ENCODE measurements at regions not wholly inside any gene's neighbourhood (a gene's known extent, or its start where the extent isn't known, plus 50 kb on each side); places are given as distances from the start of the nearest gene placed in this dataset.

DNA sequence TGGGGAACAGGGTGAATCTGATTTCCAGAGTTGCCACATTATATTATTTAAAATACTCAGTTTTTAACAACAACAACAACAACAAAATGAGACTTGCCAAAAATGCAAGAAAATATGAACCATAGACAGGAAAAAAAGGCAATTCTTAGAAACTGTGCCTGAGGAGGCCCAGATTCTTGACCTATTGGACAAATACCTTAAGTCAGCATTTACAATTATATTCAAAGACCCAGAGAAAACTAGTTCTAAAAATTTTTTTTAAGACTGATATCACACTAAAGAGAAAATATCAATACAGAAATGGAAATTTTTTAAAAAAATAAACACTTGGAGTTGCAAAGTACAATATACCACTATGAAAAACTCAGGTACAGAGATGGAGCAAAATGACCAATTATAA is 152.8 kb upstream of the LYPLAL1 start:
- no peak for DNase-seq (ENCODE audit: low read depth in 4 of 4, low spot score in 3 of 4)

DNA sequence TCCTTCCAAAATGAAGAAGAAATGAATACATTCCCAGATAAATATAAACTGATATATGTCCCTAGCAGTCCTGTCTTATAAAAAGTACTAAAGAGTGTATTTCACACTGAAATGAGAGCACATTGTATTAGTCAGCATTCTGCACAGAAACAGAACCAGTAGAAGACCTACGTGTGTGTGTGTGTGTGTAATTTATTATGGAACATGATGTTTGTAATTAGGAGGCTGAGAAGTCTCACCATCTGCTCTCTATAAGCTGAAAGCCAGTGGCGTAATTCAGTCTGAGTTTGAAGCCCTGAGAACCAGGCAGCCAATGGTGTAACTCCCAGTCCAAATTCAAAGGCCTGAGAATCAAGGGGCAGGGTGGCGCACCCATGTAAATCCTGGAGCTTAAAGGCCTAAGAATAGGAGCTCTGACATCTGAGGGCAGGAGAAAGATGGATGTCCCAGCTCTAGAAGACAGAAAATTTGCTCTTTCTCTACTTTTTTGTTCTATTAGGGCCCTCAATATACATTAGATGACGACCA is 146.5 kb upstream of the LYPLAL1 start:
- DNase-seq (ENCODE audit: low read depth in 4 of 4, low spot score in 3 of 4): no peak

DNA sequence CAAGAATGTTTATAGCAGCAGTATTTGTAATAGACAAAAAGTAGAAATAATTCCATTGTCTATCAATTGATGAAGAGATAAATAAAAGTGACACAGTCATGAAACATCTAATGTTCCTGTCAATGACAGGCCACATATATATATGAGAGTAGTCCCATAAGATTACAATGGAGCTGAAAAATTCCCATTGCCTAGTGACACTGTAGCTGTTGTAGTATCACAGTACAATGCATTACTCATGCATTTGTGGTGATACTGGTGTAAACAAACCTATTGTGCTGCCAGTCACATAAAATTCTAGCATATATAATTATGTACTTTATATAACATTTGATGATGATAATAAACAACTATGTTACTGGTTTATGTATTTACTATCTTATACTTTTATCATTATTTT is 141.9 kb upstream of the LYPLAL1 start:
- no peak for DNase-seq (ENCODE audit: low read depth in 4 of 4, low spot score in 3 of 4)

DNA sequence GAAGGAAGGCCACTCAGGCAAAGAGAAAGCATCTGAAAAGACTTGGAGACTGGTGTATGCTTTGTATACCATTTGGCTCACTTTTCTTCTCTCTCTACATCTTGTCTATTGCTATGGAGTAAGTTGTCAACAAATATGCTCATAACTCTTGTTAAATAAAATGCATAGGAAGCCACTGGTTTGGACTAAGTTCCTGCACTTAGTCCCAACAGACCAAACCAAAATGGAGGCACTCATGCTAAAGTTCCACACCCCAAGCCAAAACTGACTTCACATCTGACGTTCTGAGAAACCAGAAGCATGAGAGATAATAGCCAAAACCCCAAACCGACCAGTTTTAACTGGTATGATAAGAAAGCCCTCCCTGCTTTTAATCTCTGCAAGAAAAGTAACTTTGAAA is 135.3 kb upstream of the LYPLAL1 start:
- DNase-seq (ENCODE audit: low read depth in 4 of 4, low spot score in 3 of 4): no peak

DNA sequence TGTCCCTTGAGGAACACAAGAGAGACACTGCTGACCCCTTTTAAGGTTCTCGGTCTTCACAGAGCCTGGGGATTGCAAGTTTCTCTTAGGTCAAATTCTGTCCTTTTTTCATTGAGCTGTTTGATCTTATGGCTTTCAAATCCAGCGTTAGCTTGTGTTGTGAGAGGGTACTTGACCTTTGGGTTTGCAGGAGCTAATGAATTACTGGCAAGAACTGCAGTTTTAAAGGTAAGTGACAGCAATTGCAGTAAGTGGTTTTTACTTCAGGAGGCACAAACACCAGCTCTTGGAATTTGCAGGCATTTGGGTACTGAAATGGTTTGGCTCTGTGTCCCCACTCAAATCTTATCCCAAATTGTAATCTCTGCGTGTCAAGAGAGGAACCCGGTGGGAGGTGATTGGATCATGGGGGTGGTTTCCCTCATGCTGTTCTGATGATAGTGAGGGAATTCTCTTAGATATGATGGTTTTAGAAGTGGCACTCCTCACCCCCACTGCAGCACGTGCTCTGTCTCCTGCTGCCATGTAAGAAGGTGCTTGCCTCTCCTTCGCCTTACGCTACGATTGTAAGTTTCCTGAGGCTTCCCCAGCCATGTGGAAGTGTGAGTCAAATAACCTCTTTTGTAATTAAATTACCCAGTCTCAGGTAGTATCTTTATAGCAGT is 134.5 kb upstream of the LYPLAL1 start:
- DNase-seq (ENCODE audit: low read depth in 4 of 4, low spot score in 3 of 4): no peak

DNA sequence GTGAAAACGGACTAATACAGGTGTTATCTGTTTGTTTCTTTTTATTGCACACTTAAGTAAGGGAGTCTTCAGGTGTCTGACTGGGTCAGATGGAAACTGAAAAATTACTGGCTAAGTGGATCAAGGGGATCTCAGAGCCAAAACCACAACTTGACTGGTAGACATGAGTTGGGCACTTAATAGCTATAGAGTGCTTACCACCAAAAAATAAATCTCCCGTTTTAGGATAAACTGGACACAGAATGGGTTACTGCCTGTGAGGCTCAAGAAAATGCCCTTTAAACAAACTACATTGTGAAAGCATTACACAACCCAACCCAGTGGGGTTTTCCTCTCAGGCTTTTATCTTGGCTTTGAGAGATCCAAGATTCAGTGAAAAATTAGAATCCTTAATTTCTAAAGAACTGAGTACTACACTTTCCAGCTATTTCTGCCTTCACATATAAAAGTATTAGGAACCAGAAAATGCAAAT is 134.0 kb upstream of the LYPLAL1 start:
- DNase-seq (ENCODE audit: low read depth in 4 of 4, low spot score in 3 of 4): no peak

DNA sequence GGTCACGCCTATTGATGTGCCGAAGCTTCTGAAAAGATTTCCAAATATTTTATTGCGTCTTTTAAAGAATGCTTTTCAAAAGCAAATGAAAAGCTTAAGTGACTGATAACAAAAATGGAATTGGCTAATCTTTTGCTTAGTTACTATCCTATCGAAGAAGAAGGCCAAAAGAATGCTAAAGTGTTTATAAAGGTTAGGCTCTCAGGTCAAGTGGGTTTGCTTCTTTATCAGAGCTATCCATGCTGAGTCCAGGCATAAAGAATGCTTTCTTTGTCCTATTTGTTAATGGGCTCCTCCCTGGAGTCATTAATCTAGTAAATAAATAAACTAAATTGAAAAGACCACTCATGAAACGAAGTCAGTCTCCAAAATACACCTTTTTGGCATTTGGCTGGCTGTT is 133.4 kb upstream of the LYPLAL1 start:
- DNase-seq (ENCODE audit: low read depth in 4 of 4, low spot score in 3 of 4): no peak

DNA sequence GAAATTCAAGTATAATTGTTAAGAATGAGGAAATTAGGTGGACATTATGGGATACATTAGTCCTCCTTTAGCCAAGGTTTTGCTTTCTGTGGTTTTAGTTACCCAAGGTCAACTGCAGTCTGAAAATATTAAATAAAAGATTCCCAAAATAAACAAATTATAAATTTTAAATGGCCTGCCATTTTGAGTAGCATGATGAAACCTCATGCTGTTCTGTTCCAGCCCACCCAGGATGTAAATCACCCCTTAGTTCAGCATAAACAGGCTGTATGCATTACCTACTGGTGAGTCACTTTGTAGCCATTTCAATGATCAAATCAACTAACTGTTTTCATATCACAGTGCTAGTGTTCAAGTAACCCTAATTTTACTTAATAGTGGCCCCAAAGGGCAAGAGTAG is 132.5 kb upstream of the LYPLAL1 start:
- DNase-seq (ENCODE audit: low read depth in 4 of 4, low spot score in 3 of 4): no peak

DNA sequence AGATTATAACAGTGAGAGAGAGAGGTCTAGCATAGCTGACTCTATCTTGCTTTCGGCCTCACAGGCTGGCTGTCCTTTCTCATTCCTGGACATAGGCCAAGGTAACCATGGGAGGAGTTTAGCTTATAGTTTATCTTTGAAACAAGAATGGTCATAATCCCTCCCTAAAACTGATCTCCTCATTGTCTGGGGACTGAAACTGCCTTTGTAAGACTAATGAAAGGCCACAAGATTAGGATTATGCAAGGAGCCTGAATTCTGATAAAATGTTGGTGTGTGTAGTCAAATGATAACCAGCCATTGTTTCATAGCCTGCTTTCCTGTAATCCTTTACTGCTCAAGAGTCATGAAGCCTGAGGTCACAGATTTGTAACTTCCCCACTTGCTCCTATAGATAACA is 131.9 kb upstream of the LYPLAL1 start:
- no peak for DNase-seq (ENCODE audit: low read depth in 4 of 4, low spot score in 3 of 4)

DNA sequence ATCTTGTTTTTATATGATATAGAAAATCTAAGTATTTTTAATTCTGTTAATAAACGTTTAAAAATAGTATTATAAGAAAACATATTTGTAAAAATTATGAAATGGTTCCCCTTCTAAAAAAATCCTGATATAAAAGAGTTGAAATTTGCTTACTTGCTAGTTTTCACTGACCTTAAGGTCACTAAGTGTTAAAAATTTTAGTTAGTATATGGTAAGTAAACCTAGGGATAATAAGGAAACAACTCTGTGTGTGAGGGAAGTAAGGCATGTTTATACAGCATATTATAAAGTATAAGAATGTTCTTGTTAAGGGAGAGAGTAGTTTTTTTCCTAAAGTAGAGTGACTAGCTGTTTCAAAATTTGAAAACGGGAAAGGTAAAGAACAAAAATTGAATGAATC is 130.9 kb upstream of the LYPLAL1 start:
- no peak for DNase-seq (ENCODE audit: low read depth in 4 of 4, low spot score in 3 of 4)

DNA sequence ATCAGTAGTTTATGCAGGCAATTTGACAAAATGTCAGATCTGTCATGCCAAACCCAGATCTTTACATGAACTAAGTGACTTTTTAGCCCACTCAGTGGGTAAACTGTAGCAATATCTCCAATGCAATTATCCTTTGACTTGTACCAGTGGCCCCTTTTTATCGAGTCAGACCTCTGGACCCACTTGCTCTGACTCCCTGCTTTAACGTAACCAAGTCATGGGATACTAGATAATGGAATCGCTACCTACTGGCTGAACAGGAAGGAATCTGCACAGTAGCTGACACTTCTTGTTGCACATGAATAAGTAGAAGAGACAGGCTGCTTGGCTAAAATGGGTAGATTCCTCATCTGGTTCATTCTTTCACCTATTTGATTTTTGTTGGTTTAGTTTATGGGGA is 128.4 kb upstream of the LYPLAL1 start:
- DNase-seq (ENCODE audit: low read depth in 4 of 4, low spot score in 3 of 4): no peak

DNA sequence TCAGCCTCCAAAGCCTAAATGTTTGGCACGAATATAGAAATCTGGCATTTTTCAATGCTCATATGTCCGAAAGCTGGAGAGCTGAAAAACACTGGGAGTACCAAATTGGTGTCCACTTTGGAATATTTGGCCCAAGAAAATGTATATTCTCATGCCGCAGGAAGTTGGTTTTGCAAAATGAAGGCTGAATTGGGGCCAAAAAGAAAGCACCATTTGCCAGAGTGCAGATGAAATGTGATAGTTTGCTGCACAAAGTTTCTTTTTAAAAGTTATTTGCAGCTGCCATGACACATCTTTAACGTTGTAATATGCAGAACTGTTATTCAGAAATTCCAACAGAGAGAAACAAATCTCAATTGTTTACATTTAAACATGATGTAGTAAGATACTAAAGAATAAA is 124.2 kb upstream of the LYPLAL1 start:
- no peak for DNase-seq (ENCODE audit: low read depth in 4 of 4, low spot score in 3 of 4)

DNA sequence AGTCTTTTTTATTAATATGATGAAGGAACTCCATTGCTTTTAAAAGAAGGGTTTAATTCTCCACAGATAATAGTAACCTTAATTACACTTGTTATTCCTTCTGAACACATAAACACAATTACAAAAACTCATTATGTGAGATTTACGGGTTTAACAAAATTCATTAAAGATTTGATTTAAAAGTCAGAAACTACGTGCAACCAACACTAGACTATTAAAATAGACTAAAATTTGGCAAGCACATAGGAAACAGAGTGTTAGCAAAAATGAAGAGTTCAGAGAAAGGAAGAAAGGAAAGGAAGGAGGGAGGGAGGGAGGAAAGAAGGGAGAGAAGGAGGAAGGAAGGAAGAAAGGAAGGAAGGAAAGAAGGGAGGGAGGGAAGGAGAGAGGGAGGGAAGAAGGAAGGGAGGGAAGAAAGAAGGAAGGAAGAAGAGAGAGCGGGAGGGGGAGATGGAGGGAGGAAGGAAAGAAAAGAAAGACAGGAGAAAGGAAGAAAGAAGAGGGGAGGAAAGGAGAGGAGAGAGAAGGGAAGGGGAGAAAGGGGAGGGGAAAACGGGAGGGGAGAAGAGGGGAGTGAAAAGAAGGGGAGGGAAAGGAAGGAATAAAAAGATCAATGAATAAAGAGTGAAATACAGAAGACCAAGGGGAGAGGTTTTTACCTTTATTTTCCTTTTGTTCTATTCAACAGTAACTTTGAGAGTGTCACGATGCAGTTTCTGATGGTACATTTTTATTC is 123.4 kb upstream of the LYPLAL1 start:
- DNase-seq (ENCODE audit: low read depth in 4 of 4, low spot score in 3 of 4): no peak

DNA sequence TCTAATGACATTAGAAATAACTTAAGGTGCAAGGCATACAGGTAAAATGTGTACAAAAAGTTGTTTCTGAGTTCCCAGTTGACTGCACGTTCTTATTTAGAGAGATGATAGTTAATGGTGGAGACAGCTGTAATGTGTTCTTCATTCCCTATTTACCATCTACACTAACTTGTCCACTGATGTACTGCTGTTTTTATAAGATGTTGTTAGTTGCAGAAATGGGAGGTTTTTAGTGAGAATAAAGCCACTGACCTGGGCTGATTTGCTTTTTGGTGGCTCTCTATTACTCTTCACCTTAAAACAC is 122.9 kb upstream of the LYPLAL1 start:
- no peak for DNase-seq (ENCODE audit: low read depth in 4 of 4, low spot score in 3 of 4)

DNA sequence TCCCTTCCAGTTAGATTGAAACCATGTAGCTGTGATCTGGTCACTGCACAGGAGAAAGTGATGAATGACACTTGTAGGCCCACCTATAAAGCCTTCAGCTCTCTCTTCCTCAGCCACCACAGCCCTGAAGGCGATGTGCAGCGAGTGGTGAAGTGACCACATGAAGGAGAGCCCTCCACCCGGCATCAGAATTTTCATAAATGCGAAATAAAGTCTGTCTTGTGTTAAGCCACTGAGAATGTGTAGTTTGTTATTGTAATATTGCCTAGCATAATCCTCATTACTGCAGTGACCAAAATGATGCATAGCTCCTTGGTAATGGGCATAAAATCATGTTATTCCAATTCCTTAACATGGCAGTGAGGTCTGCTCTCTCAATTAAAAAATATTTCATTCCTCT is 122.1 kb upstream of the LYPLAL1 start:
- DNase-seq (ENCODE audit: low read depth in 4 of 4, low spot score in 3 of 4): no peak

DNA sequence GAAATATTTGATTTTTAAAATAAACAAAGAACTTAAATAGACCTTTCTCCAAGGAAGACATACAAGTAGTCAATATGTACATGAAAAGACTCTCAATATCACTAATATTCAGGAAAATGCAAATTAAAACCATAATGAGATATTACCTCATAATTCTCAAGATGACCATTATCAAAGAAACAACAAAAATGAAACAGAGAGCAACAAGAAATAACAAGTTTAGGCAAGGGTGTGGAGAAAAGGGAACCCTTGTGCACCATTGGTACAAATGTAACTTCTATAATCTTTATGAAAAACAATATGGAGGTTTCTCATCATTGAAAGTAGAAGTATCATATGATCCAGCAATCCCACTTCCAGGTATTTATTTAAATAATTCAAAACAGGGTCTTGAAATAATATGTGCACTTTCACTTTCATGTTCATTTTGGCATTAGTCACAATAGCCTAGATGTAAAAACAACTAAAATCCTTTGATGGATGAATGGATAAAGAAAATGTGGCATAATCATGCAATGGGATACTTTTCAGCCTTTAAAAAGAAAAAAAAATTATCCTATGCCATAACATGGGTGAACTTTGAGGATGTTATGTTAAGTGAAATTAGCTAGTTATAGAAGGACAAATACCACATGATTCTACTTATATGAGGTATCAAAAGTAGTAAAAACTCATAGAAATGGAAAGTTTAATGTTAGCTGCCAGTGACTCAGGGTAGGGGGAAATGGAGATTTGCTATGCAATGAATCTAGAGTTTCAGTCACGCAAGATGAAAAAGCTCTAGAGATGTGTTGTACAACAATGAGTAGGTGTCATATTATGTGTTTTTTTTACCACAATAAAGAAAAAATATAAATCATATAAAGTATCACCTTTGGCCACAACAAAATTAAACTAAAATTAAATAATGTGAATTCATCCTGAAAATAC is 114.5 kb upstream of the LYPLAL1 start:
- no peak for DNase-seq (ENCODE audit: low read depth in 4 of 4, low spot score in 3 of 4)

DNA sequence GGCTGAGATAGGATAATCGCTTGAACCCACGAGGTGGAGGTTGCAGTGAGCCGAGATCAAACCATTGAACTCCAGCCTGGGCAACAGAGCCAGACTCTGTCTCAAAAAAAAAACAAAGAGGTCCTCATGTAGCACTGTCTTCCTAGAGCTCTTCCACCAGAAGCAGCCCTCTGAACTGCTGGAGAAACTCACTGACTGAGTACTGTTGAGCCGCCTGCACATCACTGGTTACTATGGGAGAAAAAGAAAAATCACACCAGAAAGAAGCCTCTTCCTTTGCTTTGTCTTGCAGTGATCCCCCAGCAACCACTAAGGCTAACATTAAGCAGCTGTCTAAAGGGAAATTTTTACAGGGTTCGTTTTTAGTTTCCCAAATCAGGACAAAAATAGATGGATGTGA is 112.9 kb upstream of the LYPLAL1 start:
- no peak for DNase-seq (ENCODE audit: low read depth in 4 of 4, low spot score in 3 of 4)

DNA sequence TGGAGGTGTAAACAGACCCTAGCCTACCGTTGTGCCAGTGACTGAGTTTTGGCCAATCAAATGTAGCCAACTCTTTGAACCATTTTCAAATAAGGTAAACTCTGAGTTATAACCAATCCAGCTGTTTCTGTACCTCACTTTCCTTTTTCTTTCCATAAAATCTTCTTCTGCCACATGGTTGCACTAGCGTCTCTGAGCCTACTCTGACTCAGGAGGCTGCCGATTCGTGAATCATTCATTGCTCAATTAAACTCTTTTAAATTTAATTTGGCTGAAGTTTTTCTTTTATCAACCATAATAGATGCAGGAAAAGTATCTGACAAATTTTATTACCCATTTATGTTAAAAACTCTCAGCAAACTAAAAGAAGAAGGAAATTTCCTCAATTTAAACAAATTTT is 111.5 kb upstream of the LYPLAL1 start:
- DNase-seq (ENCODE audit: low read depth in 4 of 4, low spot score in 3 of 4): no peak

DNA sequence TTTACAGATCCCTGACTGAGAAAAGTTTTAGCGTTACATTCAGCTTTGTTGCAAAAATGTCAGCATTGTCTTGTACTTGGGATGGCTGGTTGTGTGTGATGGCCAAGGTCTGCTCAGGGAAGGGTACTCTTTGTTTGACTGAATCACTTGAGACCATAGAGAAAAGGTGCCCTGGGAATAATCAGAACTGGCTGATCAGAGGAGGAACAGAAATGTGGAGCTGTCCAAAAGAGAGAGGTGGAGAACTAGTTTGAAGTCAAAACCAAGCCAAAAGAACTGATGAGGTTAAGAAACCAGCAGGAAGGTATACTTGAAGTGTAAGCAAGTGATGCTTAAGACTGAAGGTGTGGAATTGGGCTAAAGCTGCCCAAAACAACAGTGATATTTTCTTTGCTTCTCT is 107.6 kb upstream of the LYPLAL1 start:
- no peak for DNase-seq (ENCODE audit: low read depth in 4 of 4, low spot score in 3 of 4)

DNA sequence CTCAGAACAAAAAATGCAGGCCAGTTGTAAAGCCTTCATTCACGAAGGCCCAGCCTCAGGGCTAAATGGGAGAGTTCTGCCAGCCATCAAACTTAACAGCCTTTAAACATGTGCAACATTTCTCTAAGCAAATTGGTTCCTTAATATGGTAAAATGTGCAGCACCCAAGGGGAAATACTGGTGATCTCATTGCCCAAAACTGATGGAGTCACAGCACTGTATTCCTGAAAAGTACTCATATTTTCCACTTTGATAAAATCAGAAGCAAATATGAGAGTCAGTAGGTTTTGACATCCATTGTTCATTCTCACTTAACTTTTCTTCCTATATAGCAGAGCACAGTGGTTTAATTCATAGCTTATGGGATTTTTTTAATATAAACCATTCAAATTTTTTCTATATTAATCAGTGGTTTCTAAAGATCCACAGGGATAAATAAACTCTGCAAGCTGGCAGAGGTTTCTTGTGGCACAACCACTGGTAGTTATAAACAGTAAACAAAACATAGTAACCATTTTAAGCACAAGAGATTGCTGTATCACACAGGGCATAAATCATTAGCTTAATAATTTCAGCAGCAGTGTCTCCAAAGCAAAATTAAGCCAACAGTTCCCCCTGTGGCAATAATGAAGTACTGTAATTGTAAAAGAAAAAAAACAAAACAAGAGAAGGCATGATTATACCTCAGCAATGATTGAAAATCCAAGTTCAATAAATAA is 106.9 kb upstream of the LYPLAL1 start:
- peak in 2 of 4 donors; percentile 17 to 22 for DNase-seq (ENCODE audit: low read depth in 4 of 4, low spot score in 3 of 4)

DNA sequence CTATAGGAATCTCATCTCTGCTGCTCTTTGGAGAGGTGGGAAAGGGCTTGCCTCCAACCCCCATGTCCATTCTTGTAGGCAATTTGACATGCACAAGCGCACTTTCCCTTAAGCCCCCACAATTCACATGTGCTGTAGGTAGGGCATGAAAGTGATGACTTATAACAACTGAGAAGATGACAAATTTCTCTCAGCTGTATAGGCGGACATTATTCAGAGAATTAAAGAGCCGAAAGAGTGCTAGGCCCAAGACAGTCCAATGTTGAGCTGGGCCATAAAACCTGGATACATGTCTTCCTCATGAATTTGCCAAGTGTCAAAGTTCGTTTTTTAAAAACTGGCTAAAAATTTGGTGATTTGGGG is 106.3 kb upstream of the LYPLAL1 start:
- DNase-seq (ENCODE audit: low read depth in 4 of 4, low spot score in 3 of 4): no peak
